Activated naive CD4-positive, alpha-beta T cell treated with anti-CD3 and anti-CD28 coated beads, Interleukin-2, amount 50 U/mL, for 72 hours (primary cell): ENCODE measurements at regions not wholly inside any gene's neighbourhood (a gene's known extent, or its start where the extent isn't known, plus 50 kb on each side); places are given as distances from the start of the nearest gene placed in this dataset.

Experiments used
- ATAC-seq, 2 donors: fragments of 150-1000 bp; cut with Tn5 transposase; 2 replicates each; pipeline ENCODE4 v1.10.0; 2021; ENCODE audit warnings: mild to moderate bottlenecking in 2 of 2, moderate library complexity in 2 of 2
- DNase-seq, 2 donors: peaks; one replicate each; pipeline ENCODE4 v3.0.0; 2021 to 2022; ENCODE audit warnings: low spot score in 2 of 2
- H3K27ac Mint-ChIP-seq, 2 donors: one replicate each; pipeline ENCODE4 v1.8.0; 2022; ENCODE audit warnings: mild to moderate bottlenecking in 2 of 2, mixed read lengths in 2 of 2
- H3K36me3 Mint-ChIP-seq, 2 donors: one replicate each; pipeline ENCODE4 v1.8.0; 2022; ENCODE audit warnings: mixed read lengths in 2 of 2
- H3K9me3 Mint-ChIP-seq, 2 donors: one replicate each; pipeline ENCODE4 v1.8.0; 2022; ENCODE audit warnings: mixed read lengths in 2 of 2

DNA sequence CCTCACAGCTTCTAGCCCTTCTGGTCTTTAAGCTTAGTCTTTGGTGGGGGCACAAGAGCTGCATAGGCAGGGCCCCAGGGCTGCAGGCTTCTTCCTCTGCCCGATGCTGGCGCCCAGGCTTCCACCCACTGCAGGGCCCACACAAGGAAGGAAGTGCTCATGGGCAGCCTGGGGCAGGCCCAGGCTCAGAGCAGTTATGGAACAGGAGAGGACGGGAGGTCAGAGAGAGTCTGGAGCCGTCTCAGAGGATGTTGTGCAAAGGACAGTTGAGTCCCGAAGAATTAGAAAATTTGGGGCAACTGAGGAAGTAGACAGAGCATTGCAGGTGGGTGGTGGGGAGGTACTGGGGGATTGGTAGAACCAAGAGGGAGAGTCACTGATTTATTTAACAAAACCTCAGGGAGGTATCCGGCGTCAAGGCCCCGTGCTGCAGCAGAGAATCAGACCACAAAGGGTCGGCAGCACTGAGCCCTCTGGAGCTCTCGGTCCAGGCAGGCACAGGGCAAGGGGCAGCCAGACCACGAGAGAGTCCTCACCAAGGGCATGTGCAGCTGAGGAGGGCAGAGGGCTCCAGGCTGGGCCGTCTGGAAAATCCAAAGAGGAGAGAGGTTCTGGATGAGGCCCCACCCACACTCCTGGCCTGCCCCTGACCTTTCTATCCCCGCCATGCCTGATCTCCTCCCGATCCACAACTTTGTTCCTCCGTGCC, 110.8 kb upstream of the GLI2 start:
- DNase-seq = no peak
- peaks cover 0 to 4% of the 10 kb centered on the region in 2 donors for H3K9me3 Mint-ChIP-seq
- peak overlapping the region in 1 of 2 donors; percentile 21 for H3K27ac Mint-ChIP-seq
- ATAC-seq = no peak
- H3K36me3 Mint-ChIP-seq = no peaks in the 10 kb centered on the region

DNA sequence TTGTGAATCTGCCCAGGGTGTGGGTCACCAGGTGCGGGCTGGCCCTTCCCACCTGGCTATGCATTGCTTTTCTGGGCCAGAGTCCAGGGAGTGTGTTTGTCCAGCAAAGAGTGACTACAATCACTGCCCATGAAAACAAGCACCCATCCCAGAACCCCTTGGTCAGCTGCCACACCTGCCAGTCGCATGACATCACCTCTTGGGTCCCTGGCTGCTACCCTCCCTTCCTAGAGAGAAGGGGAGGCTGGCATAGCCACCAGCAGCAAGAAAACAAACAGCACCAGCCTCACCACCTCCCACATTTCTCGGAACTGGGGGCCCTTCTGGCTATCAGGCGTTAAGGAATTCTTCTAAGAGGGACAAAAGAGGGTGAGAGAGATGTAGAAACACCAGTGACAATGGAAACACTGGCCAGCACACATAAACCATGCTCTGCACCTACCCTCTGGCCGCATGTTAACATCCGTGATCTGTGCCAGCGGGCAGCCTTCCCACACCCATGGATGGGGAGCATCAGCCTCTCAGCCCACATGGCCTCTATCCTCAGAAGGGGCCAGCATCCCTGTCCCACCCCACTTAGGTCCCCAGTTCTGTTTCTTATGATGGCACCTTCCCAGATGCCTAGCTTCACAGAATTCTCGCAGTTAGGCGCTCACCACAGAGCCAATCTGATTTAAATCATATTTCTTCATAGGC, 109.7 kb upstream of the GLI2 start:
- DNase-seq = peak in 1 of 2 donors; percentile 34
- H3K9me3 Mint-ChIP-seq = peaks cover 0 to 4% of the 10 kb centered on the region in 2 donors
- ATAC-seq = no peak
- H3K27ac Mint-ChIP-seq = no peak overlapping the region
- H3K36me3 Mint-ChIP-seq = no peaks in the 10 kb centered on the region

DNA sequence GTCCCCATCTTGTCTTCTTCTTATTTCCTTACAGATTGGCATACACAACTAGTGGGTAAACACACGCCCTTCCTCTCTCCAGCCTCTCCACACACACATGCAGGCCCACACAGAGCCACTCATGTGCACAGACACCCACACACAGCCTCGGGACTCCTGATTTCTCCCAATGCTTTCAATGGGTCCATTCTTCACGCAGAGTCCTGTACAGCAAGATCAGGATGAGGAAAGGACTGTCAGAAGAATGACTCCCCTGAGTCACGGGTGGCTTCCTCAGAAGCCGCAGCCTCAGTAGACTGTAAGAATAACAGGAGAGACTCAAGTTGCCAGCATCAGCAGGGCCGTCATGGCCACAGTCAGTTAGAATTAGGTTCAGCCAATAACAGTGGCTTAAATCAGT, 109.1 kb upstream of the GLI2 start:
- ATAC-seq (no peak), DNase-seq (peak in 1 of 2 donors; percentile 31)
- peaks cover 0 to 4% of the 10 kb centered on the region in 2 donors for H3K9me3 Mint-ChIP-seq
- H3K36me3 Mint-ChIP-seq = no peaks in the 10 kb centered on the region
- H3K27ac Mint-ChIP-seq = no peak overlapping the region

DNA sequence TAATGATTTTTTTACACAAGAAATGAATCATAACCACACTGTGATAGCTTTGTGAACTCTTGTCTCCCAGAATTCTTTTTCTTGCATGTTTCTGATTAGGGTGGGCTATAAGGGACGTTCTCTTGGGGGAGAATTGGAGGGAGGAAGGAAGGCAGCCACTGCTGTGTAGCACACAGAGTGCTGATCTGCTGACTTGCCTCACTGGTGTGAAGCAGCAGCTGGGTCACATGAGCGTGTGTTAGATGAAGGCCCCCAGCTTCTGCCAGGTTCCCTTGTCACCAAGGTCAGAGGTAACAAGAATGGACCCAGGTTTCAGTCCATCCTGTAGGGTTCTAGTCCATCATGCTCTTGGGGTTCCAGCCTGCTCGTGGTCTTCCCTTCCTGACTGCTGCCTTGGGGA, 107.4 kb upstream of the GLI2 start:
- Mint-ChIP-seq H3K9me3 (no peaks in the 10 kb centered on the region), H3K27ac (no peak overlapping the region), H3K36me3 (no peaks in the 10 kb centered on the region)
- no peak for ATAC-seq
- DNase-seq = peak in 1 of 2 donors; percentile 16

DNA sequence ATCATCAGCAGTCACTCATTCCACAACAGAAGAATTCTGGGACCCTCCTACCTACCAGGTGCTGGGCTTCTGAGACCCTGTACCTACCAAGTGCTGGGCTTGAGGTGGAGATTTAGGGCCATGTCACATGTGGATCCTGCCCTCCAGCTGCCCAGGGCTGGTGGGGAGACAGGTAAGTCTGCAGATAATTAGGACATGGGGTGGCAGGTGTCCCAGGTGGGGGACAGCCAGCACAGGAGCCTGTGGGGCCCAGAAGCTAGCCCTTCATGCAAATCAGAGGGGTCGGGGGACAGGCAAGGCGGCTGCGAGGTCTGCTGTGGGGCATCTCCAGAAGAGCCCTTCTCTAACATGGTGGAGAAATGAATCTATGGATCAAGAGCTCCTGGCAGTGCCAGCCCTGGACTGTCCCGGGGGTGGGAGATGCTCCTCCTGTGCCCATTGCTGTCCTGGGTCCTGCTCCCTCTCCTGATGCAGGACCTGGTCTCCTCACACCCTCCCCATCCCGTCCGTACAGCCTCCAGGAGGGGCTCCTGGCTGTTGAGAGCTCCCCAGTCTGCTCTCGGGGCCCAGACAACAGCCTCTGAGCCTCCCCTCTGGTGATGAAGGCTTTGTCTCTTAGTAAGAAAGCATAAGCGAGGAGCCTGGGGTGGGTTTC, 106.3 kb upstream of the GLI2 start:
- H3K9me3 Mint-ChIP-seq = no peaks in the 10 kb centered on the region
- H3K36me3 Mint-ChIP-seq = no peaks in the 10 kb centered on the region
- H3K27ac Mint-ChIP-seq = no peak overlapping the region
- ATAC-seq (no peak), DNase-seq (peak in 1 of 2 donors; percentile 43)

DNA sequence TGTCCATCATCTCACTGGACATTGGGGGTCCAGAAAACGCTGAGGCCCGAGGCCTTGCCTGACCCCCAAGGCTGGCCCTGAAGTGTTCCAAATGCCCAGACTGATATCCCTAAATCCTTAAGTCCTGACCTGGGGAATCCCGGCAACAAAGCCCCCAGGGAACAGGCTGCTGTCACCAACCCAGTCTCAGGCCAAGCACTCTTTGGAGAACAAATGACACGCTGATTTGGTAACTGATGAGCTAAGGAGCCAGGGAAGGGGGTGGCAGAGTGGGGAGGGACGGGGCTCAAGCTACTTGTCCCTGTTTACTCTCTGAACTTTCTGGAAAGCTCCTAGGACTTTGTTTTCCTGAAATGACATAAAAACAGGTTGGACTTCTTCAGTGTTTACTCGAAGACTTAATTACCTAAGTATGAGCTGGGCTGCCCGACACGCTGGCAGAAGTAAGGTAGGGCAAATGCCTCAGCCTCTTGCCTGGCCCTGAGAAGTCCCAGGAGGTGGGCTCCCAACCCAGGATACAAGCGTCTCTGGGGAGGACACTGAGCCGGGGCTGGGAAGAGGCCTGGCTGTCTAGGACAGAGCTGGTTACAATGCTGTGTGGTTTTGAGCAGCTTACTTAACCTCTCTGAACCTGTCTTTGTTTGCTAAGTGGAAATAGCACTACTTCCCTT, 105.5 kb upstream of the GLI2 start:
- DNase-seq = peak in 1 of 2 donors; percentile 28

DNA sequence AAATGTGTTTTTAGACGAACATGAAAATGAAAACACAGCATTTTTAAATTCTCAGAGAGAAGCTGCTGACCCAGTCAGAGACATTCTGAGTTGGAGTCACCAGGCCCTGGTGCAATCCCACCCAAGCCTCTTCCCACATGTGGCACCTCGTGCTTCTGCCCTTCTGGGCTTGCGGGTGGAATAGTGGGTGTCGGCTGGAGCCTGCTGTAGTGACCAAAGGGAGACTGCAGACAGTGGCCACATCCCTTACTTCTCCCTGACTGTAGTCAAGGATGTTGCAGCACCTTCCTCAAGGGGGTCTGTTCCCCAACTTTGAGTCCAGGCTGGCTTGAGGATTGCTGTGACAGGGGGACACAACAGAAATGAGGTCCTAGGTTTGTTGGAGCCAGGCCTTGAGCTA, 104.4 kb upstream of the GLI2 start:
- DNase-seq (peak in 1 of 2 donors; percentile 14), ATAC-seq (no peak)
- Mint-ChIP-seq H3K9me3 (no peaks in the 10 kb centered on the region), H3K36me3 (no peaks in the 10 kb centered on the region), H3K27ac (no peak overlapping the region)

More for the DNA sequence above, 105.5 kb upstream of the GLI2 start:
- Mint-ChIP-seq H3K27ac (no peak overlapping the region), H3K36me3 (no peaks in the 10 kb centered on the region), H3K9me3 (no peaks in the 10 kb centered on the region)
- no peak for ATAC-seq

DNA sequence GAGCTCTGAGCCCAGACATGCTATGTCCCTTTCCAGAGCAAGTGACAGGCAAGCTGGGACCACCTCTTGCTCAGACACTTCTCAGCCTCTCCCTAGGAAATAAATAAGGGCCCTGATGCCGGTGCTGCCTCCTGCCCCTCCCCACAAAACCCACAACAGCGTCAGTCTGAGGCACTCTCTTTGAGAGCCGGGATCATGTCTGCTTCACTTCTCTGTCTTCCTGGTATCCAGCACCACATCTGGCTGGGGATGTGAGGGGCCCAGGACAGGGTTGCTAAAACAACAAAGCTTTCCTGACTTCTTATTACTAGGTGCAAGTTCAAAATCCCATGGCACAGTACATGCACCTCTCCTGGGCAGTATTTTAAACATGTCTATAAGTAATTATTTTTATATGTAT, 103.9 kb upstream of the GLI2 start:
- ATAC-seq (peak in 1 of 2 donors; percentile 44), DNase-seq (peak in 1 of 2 donors; percentile 28)
- Mint-ChIP-seq H3K9me3 (no peaks in the 10 kb centered on the region), H3K36me3 (no peaks in the 10 kb centered on the region), H3K27ac (no peak overlapping the region)

DNA sequence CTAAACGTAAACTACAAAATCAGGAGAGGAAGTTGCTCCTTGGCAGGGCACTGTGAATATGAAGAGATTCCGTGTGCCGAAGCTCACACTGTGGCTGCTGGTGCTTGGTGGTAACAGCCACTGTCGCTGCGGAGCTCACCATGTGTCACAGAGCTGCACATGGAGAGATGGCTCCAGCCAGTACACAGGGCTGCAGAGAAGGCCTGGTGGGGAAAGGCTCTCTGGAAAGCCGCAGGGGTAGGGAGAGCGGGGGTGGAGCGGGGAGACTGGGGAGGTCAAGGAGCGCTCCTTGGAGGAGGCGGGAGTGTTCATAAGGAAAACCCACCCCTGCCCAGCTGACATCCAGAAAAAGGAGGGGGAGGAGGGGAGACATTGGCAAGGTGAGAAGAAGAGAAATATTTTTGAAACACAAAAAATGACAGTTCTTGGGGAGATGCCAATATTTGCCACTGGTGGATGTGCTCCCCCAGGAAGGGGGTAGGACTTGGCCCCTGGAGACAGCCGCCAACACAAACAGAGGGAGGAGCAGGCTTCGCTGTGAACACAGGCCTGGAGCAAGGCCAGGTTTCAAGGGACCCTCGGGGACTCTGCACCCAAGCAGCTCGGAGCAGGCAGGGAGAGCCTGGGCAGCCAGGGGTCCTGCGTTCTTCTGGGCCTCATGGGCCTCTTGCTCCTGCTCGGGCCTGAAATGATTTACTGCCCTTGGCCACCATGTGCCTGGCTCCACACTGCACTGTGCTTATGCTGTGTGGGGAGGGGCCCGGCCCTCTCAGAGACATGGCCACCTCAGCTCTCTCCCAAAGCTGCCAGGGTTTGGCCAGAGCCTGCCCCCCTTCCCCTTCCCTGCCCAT, 102.6 kb upstream of the GLI2 start:
- H3K9me3 Mint-ChIP-seq = no peaks in the 10 kb centered on the region
- no peaks in the 10 kb centered on the region for H3K36me3 Mint-ChIP-seq
- H3K27ac Mint-ChIP-seq = peak overlapping the region in 1 of 2 donors; percentile 25
- DNase-seq = peak in 1 of 2 donors; percentile 42
- no peak for ATAC-seq

DNA sequence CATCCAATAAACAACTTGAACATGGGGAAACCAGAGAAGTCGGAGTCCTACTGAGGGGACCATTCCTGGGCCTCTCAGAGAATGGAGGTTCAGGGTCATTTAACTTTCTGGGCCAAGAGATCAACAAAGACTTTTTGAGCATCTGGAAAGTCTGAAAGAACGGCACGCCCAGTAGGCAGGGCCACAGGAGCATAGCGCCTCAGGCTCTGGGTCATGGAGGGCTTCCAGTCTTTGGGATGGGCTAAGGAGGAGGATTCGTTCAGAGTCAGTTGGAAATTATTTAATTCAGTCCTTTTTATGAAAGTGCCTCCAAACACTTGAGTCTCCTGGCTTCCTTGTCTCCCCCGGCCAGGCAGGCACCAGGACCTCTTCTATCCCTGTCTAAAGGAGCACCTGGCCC, 101.1 kb upstream of the GLI2 start:
- Mint-ChIP-seq H3K27ac (no peak overlapping the region), H3K36me3 (no peaks in the 10 kb centered on the region), H3K9me3 (no peaks in the 10 kb centered on the region)
- ATAC-seq (no peak), DNase-seq (peak in 1 of 2 donors; percentile 4)

DNA sequence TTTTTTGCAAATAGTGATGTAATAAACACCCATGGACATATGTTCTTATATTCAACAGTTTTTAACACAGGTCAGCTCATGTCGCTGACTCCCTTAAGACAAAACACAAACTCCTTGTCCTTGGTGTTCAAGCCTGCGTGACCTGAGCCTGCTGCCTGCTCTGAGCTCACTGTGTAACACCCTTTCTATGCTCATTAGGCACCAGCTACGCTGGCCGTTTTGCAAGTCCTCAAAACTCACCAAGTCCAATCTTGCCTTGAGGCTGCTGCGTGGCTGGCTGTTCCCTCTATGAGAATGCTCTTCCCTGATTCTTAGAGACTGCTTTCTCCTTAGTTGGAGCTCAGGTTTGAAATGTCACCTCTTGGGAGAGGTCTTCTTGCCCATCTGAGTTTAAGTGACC, 100.5 kb upstream of the GLI2 start:
- Mint-ChIP-seq H3K27ac (no peak overlapping the region), H3K9me3 (no peaks in the 10 kb centered on the region), H3K36me3 (no peaks in the 10 kb centered on the region)
- DNase-seq = no peak
- no peak for ATAC-seq

DNA sequence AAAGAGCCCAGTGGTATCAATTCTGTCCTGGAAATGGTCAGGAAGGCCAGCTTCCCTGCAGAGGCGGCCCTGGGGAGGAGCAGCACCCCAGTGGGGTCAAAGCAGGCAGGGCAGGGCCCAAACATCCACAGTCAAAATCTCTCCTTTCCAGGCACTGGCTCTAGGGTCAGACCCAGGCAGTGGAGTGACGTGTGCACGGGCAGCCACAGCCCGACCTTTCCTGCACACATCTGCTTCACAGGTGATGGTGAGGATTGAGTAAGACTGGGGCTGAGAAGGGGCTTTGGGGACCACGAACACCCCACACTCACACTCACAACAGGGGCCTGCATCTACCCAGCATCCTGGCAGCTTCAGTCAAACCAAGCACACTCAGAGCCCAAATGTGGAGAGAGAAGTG, 97.8 kb upstream of the GLI2 start:
- DNase-seq = no peak
- Mint-ChIP-seq H3K27ac (no peak overlapping the region), H3K36me3 (no peaks in the 10 kb centered on the region), H3K9me3 (no peaks in the 10 kb centered on the region)
- ATAC-seq = no peak

DNA sequence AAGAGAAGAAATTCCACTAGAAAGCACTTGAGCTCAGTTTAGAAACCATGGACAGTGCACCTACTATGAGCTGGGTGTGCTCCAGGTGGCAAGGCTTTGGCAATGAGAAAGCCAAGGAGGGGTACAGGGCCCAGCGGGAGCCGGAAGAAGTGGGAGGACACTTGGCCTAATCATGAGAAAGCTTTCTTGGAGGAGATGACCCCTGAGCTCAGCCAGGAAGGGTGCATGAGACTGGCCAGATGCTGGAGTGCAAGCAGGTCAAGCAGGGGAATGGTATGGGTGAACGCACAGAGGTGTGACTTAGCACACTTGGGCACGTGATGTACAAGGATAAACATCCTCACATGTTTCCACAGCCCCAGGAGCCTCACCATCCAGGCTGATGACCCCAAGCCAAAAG, 97.2 kb upstream of the GLI2 start:
- ATAC-seq (no peak), DNase-seq (no peak)
- Mint-ChIP-seq H3K36me3 (no peaks in the 10 kb centered on the region), H3K9me3 (no peaks in the 10 kb centered on the region), H3K27ac (no peak overlapping the region)

DNA sequence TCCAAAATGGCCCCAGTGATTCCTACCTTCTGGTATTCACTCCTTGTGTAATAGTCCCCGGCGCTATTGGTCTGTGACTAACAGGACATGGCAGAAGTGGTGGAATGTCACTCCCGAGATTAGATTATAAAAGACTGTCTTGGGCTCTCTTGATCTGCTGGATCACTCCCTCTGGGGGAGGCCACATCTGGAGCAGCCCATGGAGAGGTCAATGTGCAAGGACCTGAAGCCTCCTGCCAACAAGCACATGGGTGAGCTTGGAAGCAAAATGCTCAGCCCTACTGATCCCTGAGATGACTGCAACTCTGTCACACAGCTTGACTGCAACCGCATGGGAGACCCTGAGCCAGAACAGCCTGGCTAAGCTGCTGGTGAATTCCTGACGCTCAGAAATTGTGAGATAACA, 94.3 kb upstream of the GLI2 start:
- H3K9me3 Mint-ChIP-seq = no peaks in the 10 kb centered on the region
- DNase-seq (no peak), ATAC-seq (no peak)
- no peaks in the 10 kb centered on the region for H3K36me3 Mint-ChIP-seq
- no peak overlapping the region for H3K27ac Mint-ChIP-seq

DNA sequence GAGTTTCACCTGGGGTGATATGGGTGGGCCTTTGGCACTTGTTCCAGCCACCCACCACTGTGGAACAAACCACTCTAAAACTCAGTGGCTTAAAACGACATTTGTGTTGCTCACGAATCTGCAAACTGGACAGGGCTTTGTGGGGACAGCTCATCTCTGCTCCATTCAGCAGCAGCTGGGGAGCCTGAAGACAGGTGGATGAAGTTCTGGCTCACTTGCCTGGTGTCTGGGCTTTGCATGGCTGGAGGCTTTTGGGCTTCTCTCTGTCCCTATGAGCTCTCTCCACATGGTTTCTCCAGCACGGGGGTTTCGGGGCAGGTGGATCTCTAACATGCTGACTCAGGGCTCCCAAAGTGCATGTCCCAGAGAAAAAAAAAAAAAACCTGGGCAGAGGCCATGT, 93.0 kb upstream of the GLI2 start:
- no peaks in the 10 kb centered on the region for H3K9me3 Mint-ChIP-seq

DNA sequence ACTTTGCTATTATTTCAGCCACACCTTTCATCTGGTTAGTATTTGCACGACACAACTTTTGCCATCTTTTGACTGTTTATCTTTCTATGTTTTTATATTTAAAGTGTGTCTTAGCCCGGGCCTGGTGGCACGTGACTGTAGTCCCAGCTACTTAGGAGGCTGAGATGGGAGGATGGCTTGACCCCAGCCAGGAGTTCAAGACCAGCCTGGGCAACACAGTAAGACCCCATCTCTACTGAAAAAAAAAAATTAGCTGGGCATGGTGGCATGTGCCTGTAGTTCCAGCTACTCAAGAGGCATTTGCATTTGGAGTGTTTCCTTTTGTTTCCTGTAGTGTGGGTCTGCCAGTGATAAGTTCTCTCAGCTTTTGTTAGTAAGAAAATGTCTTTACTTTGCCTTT, 88.7 kb upstream of the GLI2 start:
- no peak overlapping the region for H3K27ac Mint-ChIP-seq
- H3K36me3 Mint-ChIP-seq = peaks cover 6 to 9% of the 10 kb centered on the region in 2 donors
- peaks cover 14 to 22% of the 10 kb centered on the region in 2 donors for H3K9me3 Mint-ChIP-seq
- DNase-seq (no peak), ATAC-seq (no peak)

More for the DNA sequence above, 93.0 kb upstream of the GLI2 start:
- ATAC-seq = no peak
- no peak for DNase-seq
- Mint-ChIP-seq H3K36me3 (no peaks in the 10 kb centered on the region), H3K27ac (no peak overlapping the region)
